Endothelial cell of umbilical vein (primary cell): ENCODE measurements at regions not wholly inside any gene's neighbourhood (a gene's known extent, or its start where the extent isn't known, plus 50 kb on each side); places are given as distances from the start of the nearest gene placed in this dataset.

ENCODE experiments used
- BruUV-seq: library from RNA; stranded (reverse); fragments of 400-500 nt; replicated peaks from 2 replicates; lab custom pipeline; 2021; lab: Mats Ljungman, UMichigan
- CTCF ChIA-PET: fragments of 300-600, 350-600 bp; sonication (Branson Sonifier 250); formaldehyde crosslinking; loops from one replicate; lab custom pipeline; 2021; ENCODE audit warnings: antibody characterized with exemption, inconsistent platforms; lab: Charles Lee
- POLR2A ChIA-PET: fragments of 300-600, 350-600 bp; sonication (Branson Sonifier 250); formaldehyde crosslinking; loops from one replicate; lab custom pipeline; 2021; ENCODE audit warnings: antibody characterized with exemption, inconsistent platforms; lab: Charles Lee
- DNase-seq: peaks from one replicate; pipeline ENCODE4 v3.0.0-alpha.2; 2011; ENCODE audit warnings: low read depth, low spot score
- FAIRE-seq: peaks from 2 replicates; lab custom pipeline; 2011; peaks lifted over from hg19 to GRCh38; lab: Jason Lieb, UNC
- H2AFZ ChIP-seq: 2 replicates; pipeline ENCODE4 v1.6.0; 2012; ENCODE audit warnings: low read depth, low read length, control low read depth, inconsistent platforms
- H3K27ac ChIP-seq: 2 replicates; pipeline ENCODE4 v1.5.1; 2011; ENCODE audit warnings: low read depth, mild to moderate bottlenecking, control low read depth, low read length, moderate library complexity; ENCODE audit not compliant: insufficient read depth
- H3K27me3 ChIP-seq, 2 experiments: 2 replicates each; pipeline versions ENCODE4 v1.6.0 to v1.6.1; 2011; ENCODE audit warnings: low read length in 2 of 2, mixed read lengths in 1 of 2; ENCODE audit not compliant: control insufficient read depth in 2 of 2, insufficient read depth in 2 of 2
- H3K36me3 ChIP-seq, 2 experiments: 2 replicates in 1 of 2; 3 replicates in 1 of 2; pipeline ENCODE4 v1.5.1; 2011; ENCODE audit warnings: low read length in 2 of 2, mild to moderate bottlenecking in 1 of 2, moderate library complexity in 1 of 2; ENCODE audit not compliant: control insufficient read depth in 2 of 2, insufficient read depth in 2 of 2; ENCODE audit errors: extremely low read depth in 1 of 2
- H3K4me1 ChIP-seq: 3 replicates; pipeline ENCODE4 v1.5.1; 2011; ENCODE audit warnings: mild to moderate bottlenecking, low read length; ENCODE audit not compliant: control insufficient read depth, insufficient read depth; ENCODE audit errors: extremely low read depth
- H3K4me2 ChIP-seq: 2 replicates; pipeline ENCODE4 v1.6.1; 2011; ENCODE audit warnings: low read length, control low read depth, mixed read lengths; ENCODE audit not compliant: insufficient read depth
- H3K4me3 ChIP-seq, 3 experiments: fragments of 200-600 bp in 1 of 3; sonication (generic), shearing (Covaris generic) in 1 of 3; replicated peaks in 1 of 3; 2 replicates each; pipeline ENCODE4 v1.5.1; 2011 to 2016; ENCODE audit warnings: control low read depth in 3 of 3, low read length in 3 of 3, mild to moderate bottlenecking in 2 of 3, inconsistent platforms in 1 of 3, low read depth in 1 of 3, moderate library complexity in 1 of 3; ENCODE audit not compliant: insufficient read depth in 1 of 3
- H3K79me2 ChIP-seq: 2 replicates; pipeline ENCODE4 v1.6.0; 2012; ENCODE audit warnings: low read length, inconsistent platforms; ENCODE audit not compliant: control insufficient read depth, insufficient read depth
- H3K9ac ChIP-seq: replicated peaks from 2 replicates; pipeline ENCODE3; 2011; ENCODE audit warnings: low read length, control low read depth; ENCODE audit not compliant: insufficient read depth; ENCODE audit errors: extremely low read depth
- H3K9me1 ChIP-seq: replicated peaks from 3 replicates; pipeline ENCODE4 v1.6.0; 2011; ENCODE audit warnings: mild to moderate bottlenecking, low read length; ENCODE audit not compliant: control insufficient read depth, insufficient read depth; ENCODE audit errors: extremely low read depth
- H3K9me3 ChIP-seq: replicated peaks from 2 replicates; pipeline ENCODE4 v1.5.1; 2012; ENCODE audit warnings: low read length, inconsistent platforms; ENCODE audit not compliant: control insufficient read depth, insufficient read depth
- H4K20me1 ChIP-seq: replicated peaks from 2 replicates; pipeline ENCODE3; 2011; ENCODE audit warnings: mild to moderate bottlenecking, low read length; ENCODE audit not compliant: control insufficient read depth, insufficient read depth; ENCODE audit errors: extremely low read depth
- EZH2 ChIP-seq: IDR thresholded peaks from 2 replicates; pipeline ENCODE4 v1.6.1; 2012; ENCODE audit warnings: borderline replicate concordance, low read depth, mild to moderate bottlenecking, moderate library complexity, low read length, inconsistent platforms; ENCODE audit not compliant: severe bottlenecking
- FOS ChIP-seq: IDR thresholded peaks from 2 replicates; pipeline ENCODE4 v1.6.1; 2011; ENCODE audit warnings: mild to moderate bottlenecking, low read length, moderate library complexity, borderline replicate concordance; ENCODE audit not compliant: insufficient read depth
- GATA2 ChIP-seq: IDR thresholded peaks from 2 replicates; pipeline ENCODE4 v1.7.0; 2011; ENCODE audit warnings: low read depth, mild to moderate bottlenecking, moderate library complexity, mixed read lengths, low read length; ENCODE audit not compliant: insufficient read length, insufficient read depth
- JUN ChIP-seq: IDR thresholded peaks from 2 replicates; pipeline ENCODE4 v1.6.1; 2011; ENCODE audit warnings: borderline replicate concordance, low read depth; ENCODE audit not compliant: insufficient read length, insufficient read depth
- MYC ChIP-seq: IDR thresholded peaks from one replicate; pipeline ENCODE4 v1.6.1; 2011; ENCODE audit warnings: mild to moderate bottlenecking, low read depth, low read length
- POLR2A ChIP-seq: IDR thresholded peaks from 2 replicates; pipeline ENCODE4 v1.6.1; 2012; ENCODE audit warnings: low read depth, mild to moderate bottlenecking, control low read depth, low read length
- POLR2AphosphoS5 ChIP-seq: IDR thresholded peaks from 2 replicates; pipeline ENCODE4 v1.6.1; 2012; ENCODE audit warnings: low read depth, mild to moderate bottlenecking, control low read depth, low read length, moderate library complexity; ENCODE audit not compliant: insufficient read depth
- dilution Hi-C: fragments of 300-500 bp; cut with MboI; formaldehyde crosslinking; loops from one replicate; pipeline ENCODE4 v1.15.0; 2019; ENCODE audit warnings: low sequenced_read_pairs; ENCODE audit not compliant: extremely low pct_ligation_motif_present
- intact Hi-C: fragments of 100-400 bp; cut with micrococcal nuclease; formaldehyde crosslinking; loops from one replicate; pipeline ENCODE4 v1.10.0; 2022
- TF ChIP-seq, protein P1 (sequence below): IDR thresholded peaks from 2 replicates; pipeline ENCODE4 v1.6.1; 2011; ENCODE audit not compliant: insufficient read depth, insufficient read length
- TF ChIP-seq, protein P2 (sequence below), 2 donors: IDR thresholded peaks; 1 replicate in 1 of 2; 2 replicates in 1 of 2; pipeline ENCODE4 v1.5.1; 2011; ENCODE audit warnings: low read length in 2 of 2, mild to moderate bottlenecking in 2 of 2, moderate library complexity in 2 of 2, control low read depth in 1 of 2, inconsistent platforms in 1 of 2, low read depth in 1 of 2; ENCODE audit not compliant: insufficient read depth in 1 of 2; ENCODE audit errors: extremely low read depth in 1 of 2

DNA sequence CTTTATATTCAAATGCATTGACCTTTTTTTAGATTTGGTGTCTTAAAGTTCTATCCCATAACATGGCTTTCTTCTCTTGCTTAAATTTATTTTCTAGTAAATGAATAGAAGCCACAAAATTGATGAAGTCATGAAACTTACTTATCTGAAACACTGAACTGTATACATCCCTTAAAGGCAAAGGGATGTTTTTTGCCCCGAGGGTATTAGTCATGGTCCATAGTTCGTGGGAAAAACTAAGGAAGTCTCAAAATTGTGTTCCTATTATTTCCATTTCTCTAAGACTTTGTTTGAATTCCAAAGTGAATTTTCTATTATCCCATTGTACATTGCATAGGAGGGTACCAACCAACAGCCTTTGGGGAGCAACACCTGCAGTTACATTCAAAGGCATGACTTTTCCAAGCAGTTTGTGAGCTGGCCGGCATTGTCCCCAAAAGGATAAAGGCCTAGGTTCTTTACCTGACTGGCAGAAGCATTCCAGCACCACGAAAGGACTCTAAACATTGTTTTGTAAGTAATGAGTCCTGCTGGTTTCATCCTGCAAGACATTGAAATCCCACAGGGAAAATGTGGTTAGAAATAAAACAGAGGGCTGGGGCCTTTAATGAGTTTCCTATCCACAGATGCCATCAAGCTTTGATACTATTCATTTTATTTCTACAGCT is 473.5 kb downstream of the PRKD1 start:
- BruUV-seq = no TSS peak
- H2AFZ ChIP-seq = no peak overlapping the region
- H3K36me3 ChIP-seq = no peaks in the 10 kb centered on the region
- TF ChIP-seq, protein P1, sequence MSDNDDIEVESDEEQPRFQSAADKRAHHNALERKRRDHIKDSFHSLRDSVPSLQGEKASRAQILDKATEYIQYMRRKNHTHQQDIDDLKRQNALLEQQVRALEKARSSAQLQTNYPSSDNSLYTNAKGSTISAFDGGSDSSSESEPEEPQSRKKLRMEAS = no peak
- TF ChIP-seq POLR2AphosphoS5 (no peak), EZH2 (no peak), JUN (no peak), FOS (no peak), MYC (no peak), GATA2 (no peak), POLR2A (no peak)
- TF ChIP-seq, protein P2, sequence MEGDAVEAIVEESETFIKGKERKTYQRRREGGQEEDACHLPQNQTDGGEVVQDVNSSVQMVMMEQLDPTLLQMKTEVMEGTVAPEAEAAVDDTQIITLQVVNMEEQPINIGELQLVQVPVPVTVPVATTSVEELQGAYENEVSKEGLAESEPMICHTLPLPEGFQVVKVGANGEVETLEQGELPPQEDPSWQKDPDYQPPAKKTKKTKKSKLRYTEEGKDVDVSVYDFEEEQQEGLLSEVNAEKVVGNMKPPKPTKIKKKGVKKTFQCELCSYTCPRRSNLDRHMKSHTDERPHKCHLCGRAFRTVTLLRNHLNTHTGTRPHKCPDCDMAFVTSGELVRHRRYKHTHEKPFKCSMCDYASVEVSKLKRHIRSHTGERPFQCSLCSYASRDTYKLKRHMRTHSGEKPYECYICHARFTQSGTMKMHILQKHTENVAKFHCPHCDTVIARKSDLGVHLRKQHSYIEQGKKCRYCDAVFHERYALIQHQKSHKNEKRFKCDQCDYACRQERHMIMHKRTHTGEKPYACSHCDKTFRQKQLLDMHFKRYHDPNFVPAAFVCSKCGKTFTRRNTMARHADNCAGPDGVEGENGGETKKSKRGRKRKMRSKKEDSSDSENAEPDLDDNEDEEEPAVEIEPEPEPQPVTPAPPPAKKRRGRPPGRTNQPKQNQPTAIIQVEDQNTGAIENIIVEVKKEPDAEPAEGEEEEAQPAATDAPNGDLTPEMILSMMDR (IDR thresholded peaks at IDR 0.05; ENCODE audit: extremely low read depth in 1 of 2, insufficient read depth in 1 of 2, low read depth in 1 of 2, low read length in 2 of 2) = no peak
- intact Hi-C loops = no loop called here
- ChIA-PET CTCF (interaction anchor here (1.5 kb wide), 1 partner anchor 9 kb away, joined by 5 read pairs; no protein-coding TSS in a partner anchor), POLR2A (no interaction called here)
- FAIRE-seq (no peak), DNase-seq (no peak)
- H3K4me3 ChIP-seq = no peak overlapping the region
- no peaks in the 10 kb centered on the region for H3K79me2 ChIP-seq
- no peak overlapping the region for H3K9ac ChIP-seq
- H4K20me1 ChIP-seq = no peaks in the 10 kb centered on the region
- peaks cover 3% of the 10 kb centered on the region for H3K4me1 ChIP-seq
- dilution Hi-C loops = no loop called here
- H3K27ac ChIP-seq = no peak overlapping the region
- H3K4me2 ChIP-seq = no peak overlapping the region
- H3K27me3 ChIP-seq = no peaks in the 10 kb centered on the region
- H3K9me3 ChIP-seq = no peaks in the 10 kb centered on the region
- H3K9me1 ChIP-seq = no peaks in the 10 kb centered on the region
